Muscle of arm (tissue), 1 donor: ENCODE measurements at regions not wholly inside any gene's neighbourhood (a gene's known extent, or its start where the extent isn't known, plus 50 kb on each side); places are given as distances from the start of the nearest gene placed in this dataset.

ENCODE experiments used
- DNase-seq: peaks from one replicate; pipeline ENCODE4 v3.0.0-alpha.2; 2013

- DNase-seq: peak; percentile 33
Measured at GRCh38 chr7:112594397-112594796, 113.6 kb downstream of the LSMEM1 start.

DNA sequence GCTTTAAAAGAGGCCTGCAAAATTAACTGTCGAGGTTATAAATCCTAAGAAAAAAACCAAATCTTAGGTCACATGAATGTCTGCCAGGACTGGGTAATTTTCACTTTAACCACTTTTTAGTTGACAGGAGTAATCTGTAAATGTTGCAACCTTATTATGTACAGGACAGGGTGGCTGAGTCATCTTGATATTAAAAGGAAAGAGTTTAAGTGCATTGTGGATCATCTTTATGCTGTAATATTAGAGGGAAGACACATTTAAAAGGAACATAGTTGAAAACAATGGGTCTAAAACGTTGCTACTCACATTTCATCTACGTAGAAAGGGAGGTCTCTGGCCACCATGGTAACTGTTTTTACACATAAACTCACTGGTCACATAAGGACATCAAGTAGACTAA is 115.5 kb downstream of the LSMEM1 start:
- DNase-seq: peak; percentile 7

DNA sequence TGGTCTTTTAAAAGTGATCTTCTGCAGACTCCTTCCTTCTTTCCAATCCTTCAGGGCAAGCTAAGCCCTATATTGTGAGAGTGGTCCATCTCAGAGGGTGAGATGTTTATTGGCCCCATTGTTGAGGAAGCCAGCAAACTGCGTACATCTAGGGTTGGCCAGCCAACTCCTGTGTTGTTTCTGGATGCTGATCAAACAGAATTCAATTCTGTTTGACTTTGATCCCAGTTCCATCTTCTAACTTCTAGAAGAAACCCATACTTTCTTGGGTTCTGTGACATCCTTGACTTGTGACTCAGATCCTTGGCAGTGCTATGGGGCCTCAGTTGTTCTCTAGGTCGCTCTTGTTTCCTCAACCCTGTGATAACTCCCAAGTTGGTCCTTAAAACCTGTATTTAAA is 116.2 kb downstream of the LSMEM1 start:
- no peak for DNase-seq

GRCh38 chr7:112603673-112604072 is 122.9 kb downstream of the LSMEM1 start:
- no peak for DNase-seq

DNA sequence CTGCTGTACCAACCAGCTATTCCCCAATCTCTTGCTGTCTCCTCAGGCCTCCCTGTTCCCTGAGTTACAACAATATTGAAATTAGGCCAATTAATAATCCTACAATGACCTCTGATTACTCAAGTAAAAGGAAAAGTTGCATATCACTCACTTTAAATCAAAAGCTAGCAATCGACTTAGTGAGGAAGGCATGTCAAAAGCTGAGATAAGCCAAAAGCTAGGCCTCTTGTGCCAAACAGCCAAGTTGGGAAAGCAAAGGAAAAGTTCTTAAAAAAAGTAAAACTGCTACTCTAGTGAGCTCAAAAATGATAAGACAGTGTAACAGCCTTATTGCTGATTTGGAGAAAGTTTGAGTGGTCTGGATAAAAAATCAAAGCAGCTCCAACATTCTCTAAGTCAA is 129.8 kb downstream of the LSMEM1 start:
- DNase-seq: no peak

- peak; percentile 22 for DNase-seq
Measured at GRCh38 chr7:112615701-112616100, 134.9 kb downstream of the LSMEM1 start.

DNA sequence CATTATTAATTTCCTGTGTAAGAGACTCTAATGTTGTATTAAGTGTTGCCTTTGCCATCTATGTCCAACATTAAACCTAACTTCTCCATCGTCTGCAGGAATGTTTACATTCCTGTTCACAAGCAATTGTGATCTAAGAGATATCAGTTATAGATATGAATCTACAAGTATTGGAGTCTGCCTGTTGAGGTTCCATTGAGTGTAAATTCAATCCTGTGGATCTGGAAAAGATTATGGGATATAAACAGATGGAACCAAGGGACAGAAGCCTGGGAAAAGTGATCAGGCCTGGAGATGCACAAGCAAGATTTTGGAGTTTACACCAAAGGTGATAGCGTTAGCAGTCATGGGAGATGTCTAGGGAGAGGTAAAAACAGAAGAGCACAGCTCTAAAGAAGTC is 135.5 kb downstream of the LSMEM1 start:
- no peak for DNase-seq

GRCh38 chr7:112619343-112619742 is 138.6 kb downstream of the LSMEM1 start:
- DNase-seq: no peak

GRCh38 chr7:112622159-112622715 is 141.4 kb downstream of the LSMEM1 start:
- DNase-seq: no peak

DNA sequence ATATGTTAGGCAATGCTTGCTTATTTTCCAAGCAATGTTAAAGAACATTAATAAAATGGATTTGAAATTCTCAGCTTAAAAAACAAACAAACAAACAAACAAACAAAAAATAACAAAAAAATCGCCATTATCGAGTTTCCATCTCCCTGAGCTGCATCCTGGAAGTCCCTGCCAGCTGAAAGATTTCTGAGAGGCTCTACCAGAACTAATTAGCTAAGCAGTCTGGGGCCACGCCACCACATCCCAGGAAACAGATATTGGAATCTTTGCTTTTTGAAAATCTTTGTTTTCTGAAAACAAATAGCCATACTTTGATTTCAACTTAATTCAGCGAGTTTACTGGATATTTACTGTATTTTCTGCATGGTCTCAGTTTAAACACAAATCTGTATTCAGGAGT is 143.6 kb downstream of the LSMEM1 start:
- no peak for DNase-seq

- DNase-seq: no peak
Measured at GRCh38 chr7:112630565-112630964, 149.8 kb downstream of the LSMEM1 start.

DNA sequence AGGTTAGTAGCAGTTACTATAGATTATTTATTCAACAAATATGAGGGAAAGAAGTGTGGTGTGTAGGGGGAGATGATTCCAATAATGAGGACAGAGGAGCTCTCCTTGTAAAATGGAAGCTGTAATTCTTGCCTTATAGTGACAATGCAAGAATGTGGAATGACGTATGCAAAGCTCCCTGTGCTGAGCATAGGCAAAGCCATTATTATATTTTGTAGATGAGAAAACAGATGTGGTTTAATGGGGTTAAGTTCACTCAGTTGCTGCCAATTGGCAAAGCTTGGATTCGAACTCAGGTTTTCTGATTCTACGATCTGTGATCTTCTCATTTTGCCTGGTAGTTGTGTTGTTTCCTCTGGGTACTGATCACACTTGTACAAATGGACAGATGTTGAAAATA is 153.3 kb downstream of the LSMEM1 start:
- no peak for DNase-seq

GRCh38 chr7:112635742-112636141 is 154.5 kb downstream of the TMEM168 start:
- no peak for DNase-seq

- no peak for DNase-seq
Measured at GRCh38 chr7:112638675-112639400, 151.4 kb downstream of the TMEM168 start.

DNA sequence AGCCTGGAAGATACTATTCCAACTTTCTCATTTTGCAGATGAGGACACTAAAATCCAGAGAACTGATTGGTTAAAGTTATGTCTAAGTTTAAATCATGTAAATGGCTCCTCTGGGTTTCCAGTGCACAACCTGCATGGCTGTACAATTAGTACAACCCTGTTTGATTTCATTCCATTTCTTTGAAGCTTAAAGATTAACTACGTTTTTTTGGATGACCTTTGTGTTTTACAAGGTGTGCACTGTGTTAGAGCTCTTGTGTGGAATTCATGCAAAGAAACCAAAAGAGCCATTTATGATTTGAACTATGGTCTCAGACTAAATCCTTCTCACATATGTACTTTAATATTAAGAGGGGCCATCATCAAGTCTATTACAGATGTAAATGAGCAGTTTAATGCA is 149.5 kb downstream of the TMEM168 start:
- no peak for DNase-seq

- no peak for DNase-seq
Measured at GRCh38 chr7:112646783-112647182, 143.4 kb downstream of the TMEM168 start.

DNA sequence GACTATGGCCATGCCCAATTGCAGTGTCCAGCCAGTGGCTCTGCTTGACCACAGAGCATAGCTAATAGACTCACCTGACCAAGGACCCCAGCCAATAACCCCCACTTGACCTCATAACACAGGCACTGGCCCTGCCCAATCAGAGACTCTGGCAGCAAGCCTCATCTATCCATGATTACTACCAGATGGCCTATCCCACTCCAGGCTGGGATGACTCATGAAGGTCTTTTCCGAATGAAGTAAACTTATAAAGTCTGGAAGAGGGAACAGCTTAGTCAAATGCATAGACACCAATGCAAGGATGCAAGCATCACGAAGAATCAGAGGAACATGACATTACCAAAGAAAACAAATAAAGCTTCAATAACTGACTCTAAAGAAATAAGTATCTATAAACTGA is 141.4 kb downstream of the TMEM168 start:
- DNase-seq: no peak

- DNase-seq: no peak
Measured at GRCh38 chr7:112649560-112649959, 140.6 kb downstream of the TMEM168 start.

GRCh38 chr7:112654322-112655216 is 135.6 kb downstream of the TMEM168 start:
- DNase-seq: no peak

GRCh38 chr7:112665709-112666108 is 124.5 kb downstream of the TMEM168 start:
- peak; percentile 3 for DNase-seq

GRCh38 chr7:112668561-112668960 is 121.6 kb downstream of the TMEM168 start:
- DNase-seq: no peak

DNA sequence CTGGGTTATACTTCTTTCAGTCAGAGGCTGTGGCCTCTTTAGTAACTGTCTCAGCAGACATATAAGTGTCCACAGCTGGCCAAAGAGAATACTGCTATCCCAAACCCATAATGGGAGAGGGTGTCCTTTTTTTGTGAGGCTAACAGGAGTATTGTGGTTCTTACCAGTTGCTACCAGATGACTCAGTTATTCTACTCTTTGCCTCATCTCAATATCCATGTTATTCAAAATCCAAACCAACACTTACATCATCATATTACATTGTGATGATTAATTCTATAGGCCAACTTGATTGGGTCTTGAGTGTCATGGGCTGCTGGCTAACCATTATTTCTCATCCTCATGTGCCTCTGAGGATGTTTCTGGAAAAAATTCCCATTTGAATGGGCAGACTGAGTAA is 120.9 kb downstream of the TMEM168 start:
- no peak for DNase-seq

GRCh38 chr7:112670193-112670592 is 120.0 kb downstream of the TMEM168 start:
- DNase-seq: no peak
